ENCODE measurements at regions not wholly inside any gene's neighbourhood (a gene's known extent, or its start where the extent isn't known, plus 50 kb on each side); places are given as distances from the start of the nearest gene placed in this dataset.

DNA sequence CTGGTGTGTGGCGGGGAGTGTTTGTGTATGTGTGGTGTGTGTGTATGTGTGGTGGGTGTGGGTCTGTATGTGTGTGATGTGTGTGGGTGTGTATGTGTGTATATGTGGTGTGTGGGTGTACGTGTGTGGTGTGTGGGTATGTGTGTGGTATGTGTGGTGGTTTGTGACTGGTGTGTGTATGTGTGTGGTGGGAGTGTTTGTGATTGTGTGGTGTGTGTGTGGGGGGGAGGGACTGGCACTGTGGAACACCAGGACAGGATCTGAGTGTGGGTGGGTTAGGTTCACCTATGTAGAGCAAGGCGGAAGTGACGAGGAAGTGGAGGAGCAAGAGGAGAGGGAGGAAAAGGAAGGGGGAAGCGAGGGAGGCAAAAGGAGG is 510.8 kb downstream of the SHQ1 start:
- TF ChIP-seq, protein P1, sequence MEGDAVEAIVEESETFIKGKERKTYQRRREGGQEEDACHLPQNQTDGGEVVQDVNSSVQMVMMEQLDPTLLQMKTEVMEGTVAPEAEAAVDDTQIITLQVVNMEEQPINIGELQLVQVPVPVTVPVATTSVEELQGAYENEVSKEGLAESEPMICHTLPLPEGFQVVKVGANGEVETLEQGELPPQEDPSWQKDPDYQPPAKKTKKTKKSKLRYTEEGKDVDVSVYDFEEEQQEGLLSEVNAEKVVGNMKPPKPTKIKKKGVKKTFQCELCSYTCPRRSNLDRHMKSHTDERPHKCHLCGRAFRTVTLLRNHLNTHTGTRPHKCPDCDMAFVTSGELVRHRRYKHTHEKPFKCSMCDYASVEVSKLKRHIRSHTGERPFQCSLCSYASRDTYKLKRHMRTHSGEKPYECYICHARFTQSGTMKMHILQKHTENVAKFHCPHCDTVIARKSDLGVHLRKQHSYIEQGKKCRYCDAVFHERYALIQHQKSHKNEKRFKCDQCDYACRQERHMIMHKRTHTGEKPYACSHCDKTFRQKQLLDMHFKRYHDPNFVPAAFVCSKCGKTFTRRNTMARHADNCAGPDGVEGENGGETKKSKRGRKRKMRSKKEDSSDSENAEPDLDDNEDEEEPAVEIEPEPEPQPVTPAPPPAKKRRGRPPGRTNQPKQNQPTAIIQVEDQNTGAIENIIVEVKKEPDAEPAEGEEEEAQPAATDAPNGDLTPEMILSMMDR (IDR thresholded peaks at IDR 0.05), result no peak
- no peak for TF ChIP-seq POLR2A (IDR thresholded peaks at IDR 0.05)

All from testis (tissue), 2 donors.